Type B pancreatic cell (in vitro differentiated cells): ENCODE measurements at regions not wholly inside any gene's neighbourhood (a gene's known extent, or its start where the extent isn't known, plus 50 kb on each side); places are given as distances from the start of the nearest gene placed in this dataset.

Source experiments
- DNase-seq: peaks from one replicate; pipeline ENCODE4 v3.0.0; 2021; ENCODE audit warnings: mixed read lengths; ENCODE audit not compliant: unreplicated experiment; ENCODE audit errors: extremely low spot score
- H3K27ac Mint-ChIP-seq: 2 replicates; pipeline ENCODE4 v1.8.0; 2021; ENCODE audit warnings: mild to moderate bottlenecking, mixed read lengths
- H3K27me3 Mint-ChIP-seq: 2 replicates; pipeline ENCODE4 v1.8.0; 2021; ENCODE audit warnings: mixed read lengths
- H3K36me3 Mint-ChIP-seq: 2 replicates; pipeline ENCODE4 v1.8.0; 2021; ENCODE audit warnings: mixed read lengths
- H3K4me1 Mint-ChIP-seq: one replicate; pipeline ENCODE4 v1.8.0; 2021; ENCODE audit warnings: mixed read lengths; ENCODE audit not compliant: unreplicated experiment
- H3K4me3 Mint-ChIP-seq: 2 replicates; pipeline ENCODE4 v1.8.0; 2021; ENCODE audit warnings: mild to moderate bottlenecking, mixed read lengths
- H3K9me3 Mint-ChIP-seq: 2 replicates; pipeline ENCODE4 v1.8.0; 2021; ENCODE audit warnings: mixed read lengths
- CTCF ChIP-seq: fragments of 200-600 bp; sonication (generic); conservative IDR thresholded peaks from 2 replicates; pipeline ENCODE4 v1.5.0; 2021; ENCODE audit warnings: antibody characterized with exemption, mild to moderate bottlenecking

GRCh38 chr22:22424956-22425355 is 83.6 kb downstream of the ZNF280B start:
- H3K27me3 Mint-ChIP-seq: peaks cover 82% of the 10 kb centered on the region
- H3K36me3 Mint-ChIP-seq: no peaks in the 10 kb centered on the region
- no peak overlapping the region for H3K27ac Mint-ChIP-seq
- H3K9me3 Mint-ChIP-seq: no peaks in the 10 kb centered on the region
- no peaks in the 10 kb centered on the region for H3K4me1 Mint-ChIP-seq
- DNase-seq: no peak
- TF ChIP-seq CTCF: no peak
- H3K4me3 Mint-ChIP-seq: no peak overlapping the region

- no peaks in the 10 kb centered on the region for H3K4me1 Mint-ChIP-seq
- H3K27me3 Mint-ChIP-seq: peaks cover 82% of the 10 kb centered on the region
- no peaks in the 10 kb centered on the region for H3K36me3 Mint-ChIP-seq
- no peak for DNase-seq
- no peak for TF ChIP-seq CTCF
- H3K4me3 Mint-ChIP-seq: no peak overlapping the region
- H3K9me3 Mint-ChIP-seq: no peaks in the 10 kb centered on the region
- H3K27ac Mint-ChIP-seq: no peak overlapping the region
These were observed 83.2 kb downstream of the ZNF280B start for GRCh38 chr22:22425356-22425755.

- Mint-ChIP-seq H3K4me3 (no peak overlapping the region), H3K36me3 (no peaks in the 10 kb centered on the region), H3K4me1 (no peaks in the 10 kb centered on the region), H3K9me3 (no peaks in the 10 kb centered on the region), H3K27me3 (peaks cover 82% of the 10 kb centered on the region), H3K27ac (no peak overlapping the region)
- TF ChIP-seq CTCF: no peak
- DNase-seq: no peak
These were observed 82.5 kb downstream of the ZNF280B start for GRCh38 chr22:22425783-22426624.

- no peak for DNase-seq
- TF ChIP-seq CTCF: no peak
- Mint-ChIP-seq H3K36me3 (no peaks in the 10 kb centered on the region), H3K4me3 (no peak overlapping the region), H3K4me1 (no peaks in the 10 kb centered on the region), H3K27ac (no peak overlapping the region), H3K9me3 (no peaks in the 10 kb centered on the region), H3K27me3 (peaks cover 76% of the 10 kb centered on the region)
These were observed 80.9 kb downstream of the ZNF280B start for GRCh38 chr22:22427542-22428065.

GRCh38 chr22:22428222-22429098 is 80.1 kb downstream of the ZNF280B start:
- no peak for DNase-seq
- H3K36me3 Mint-ChIP-seq: no peaks in the 10 kb centered on the region
- no peak overlapping the region for H3K4me3 Mint-ChIP-seq
- no peaks in the 10 kb centered on the region for H3K9me3 Mint-ChIP-seq
- H3K27me3 Mint-ChIP-seq: peaks cover 78% of the 10 kb centered on the region
- H3K4me1 Mint-ChIP-seq: no peaks in the 10 kb centered on the region
- TF ChIP-seq CTCF: no peak
- no peak overlapping the region for H3K27ac Mint-ChIP-seq
